ENCODE measurements at regions not wholly inside any gene's neighbourhood (a gene's known extent, or its start where the extent isn't known, plus 50 kb on each side); places are given as distances from the start of the nearest gene placed in this dataset.

- H3K4me3 ChIP-seq (ENCODE audit: low read length) = no peak overlapping the region
- no peaks in the 10 kb centered on the region for H3K9me3 ChIP-seq (ENCODE audit: control insufficient read depth, low read depth, low read length)
- H3K27ac ChIP-seq (ENCODE audit: low read length) = no peak overlapping the region
- H3K9ac ChIP-seq (ENCODE audit: low read length) = no peak overlapping the region
- no peaks in the 10 kb centered on the region for H3K4me1 ChIP-seq (ENCODE audit: control insufficient read depth, low read depth, low read length)
- no peaks in the 10 kb centered on the region for H3K27me3 ChIP-seq (ENCODE audit: control insufficient read depth, insufficient read depth, low read length)
- H3K36me3 ChIP-seq (ENCODE audit: control insufficient read depth, low read depth, low read length) = no peaks in the 10 kb centered on the region
These were observed 333.4 kb downstream of the BCKDHB start for GRCh38 chr6:80439721-80440470.

- Histone ChIP-seq H3K4me3 (ENCODE audit: low read length) (no peak overlapping the region), H3K4me1 (ENCODE audit: control insufficient read depth, low read depth, low read length) (peaks cover 1% of the 10 kb centered on the region), H3K27me3 (ENCODE audit: control insufficient read depth, insufficient read depth, low read length) (no peaks in the 10 kb centered on the region), H3K9ac (ENCODE audit: low read length) (no peak overlapping the region), H3K27ac (ENCODE audit: low read length) (no peak overlapping the region), H3K9me3 (ENCODE audit: control insufficient read depth, low read depth, low read length) (no peaks in the 10 kb centered on the region), H3K36me3 (ENCODE audit: control insufficient read depth, low read depth, low read length) (no peaks in the 10 kb centered on the region)
These were observed 332.3 kb downstream of the BCKDHB start for GRCh38 chr6:80438772-80439171.

GRCh38 chr6:80437801-80438200, 331.3 kb downstream of the BCKDHB start:
- no peak overlapping the region for H3K9ac ChIP-seq (ENCODE audit: low read length)
- no peak overlapping the region for H3K4me3 ChIP-seq (ENCODE audit: low read length)
- no peaks in the 10 kb centered on the region for H3K27me3 ChIP-seq (ENCODE audit: control insufficient read depth, insufficient read depth, low read length)
- peaks cover 4% of the 10 kb centered on the region for H3K4me1 ChIP-seq (ENCODE audit: control insufficient read depth, low read depth, low read length)
- H3K27ac ChIP-seq (ENCODE audit: low read length) = no peak overlapping the region
- no peaks in the 10 kb centered on the region for H3K36me3 ChIP-seq (ENCODE audit: control insufficient read depth, low read depth, low read length)
- no peaks in the 10 kb centered on the region for H3K9me3 ChIP-seq (ENCODE audit: control insufficient read depth, low read depth, low read length)

- Histone ChIP-seq H3K36me3 (ENCODE audit: control insufficient read depth, low read depth, low read length) (no peaks in the 10 kb centered on the region), H3K27ac (ENCODE audit: low read length) (no peak overlapping the region), H3K27me3 (ENCODE audit: control insufficient read depth, insufficient read depth, low read length) (no peaks in the 10 kb centered on the region), H3K4me1 (ENCODE audit: control insufficient read depth, low read depth, low read length) (peaks cover 4% of the 10 kb centered on the region), H3K9ac (ENCODE audit: low read length) (no peak overlapping the region), H3K9me3 (ENCODE audit: control insufficient read depth, low read depth, low read length) (no peaks in the 10 kb centered on the region), H3K4me3 (ENCODE audit: low read length) (no peak overlapping the region)
These were observed 330.8 kb downstream of the BCKDHB start for GRCh38 chr6:80437221-80437620.

GRCh38 chr6:80436663-80437062, 330.2 kb downstream of the BCKDHB start:
- no peaks in the 10 kb centered on the region for H3K27me3 ChIP-seq (ENCODE audit: control insufficient read depth, insufficient read depth, low read length)
- peaks cover 4% of the 10 kb centered on the region for H3K4me1 ChIP-seq (ENCODE audit: control insufficient read depth, low read depth, low read length)
- H3K9me3 ChIP-seq (ENCODE audit: control insufficient read depth, low read depth, low read length) = no peaks in the 10 kb centered on the region
- H3K9ac ChIP-seq (ENCODE audit: low read length) = no peak overlapping the region
- H3K4me3 ChIP-seq (ENCODE audit: low read length) = no peak overlapping the region
- no peaks in the 10 kb centered on the region for H3K36me3 ChIP-seq (ENCODE audit: control insufficient read depth, low read depth, low read length)
- H3K27ac ChIP-seq (ENCODE audit: low read length) = no peak overlapping the region

GRCh38 chr6:80435457-80435856, 329.0 kb downstream of the BCKDHB start:
- H3K36me3 ChIP-seq (ENCODE audit: control insufficient read depth, low read depth, low read length) = no peaks in the 10 kb centered on the region
- H3K27me3 ChIP-seq (ENCODE audit: control insufficient read depth, insufficient read depth, low read length) = no peaks in the 10 kb centered on the region

GRCh38 chr6:80434691-80435350, 328.4 kb downstream of the BCKDHB start:
- Histone ChIP-seq H3K9me3 (ENCODE audit: control insufficient read depth, low read depth, low read length) (no peaks in the 10 kb centered on the region), H3K27ac (ENCODE audit: low read length) (no peak overlapping the region), H3K36me3 (ENCODE audit: control insufficient read depth, low read depth, low read length) (no peaks in the 10 kb centered on the region), H3K4me1 (ENCODE audit: control insufficient read depth, low read depth, low read length) (peaks cover 4% of the 10 kb centered on the region), H3K27me3 (ENCODE audit: control insufficient read depth, insufficient read depth, low read length) (no peaks in the 10 kb centered on the region), H3K9ac (ENCODE audit: low read length) (no peak overlapping the region), H3K4me3 (ENCODE audit: low read length) (no peak overlapping the region)

More at GRCh38 chr6:80435457-80435856, 329.0 kb downstream of the BCKDHB start:
- Histone ChIP-seq H3K4me1 (ENCODE audit: control insufficient read depth, low read depth, low read length) (peaks cover 4% of the 10 kb centered on the region), H3K9ac (ENCODE audit: low read length) (no peak overlapping the region), H3K4me3 (ENCODE audit: low read length) (no peak overlapping the region), H3K27ac (ENCODE audit: low read length) (no peak overlapping the region), H3K9me3 (ENCODE audit: control insufficient read depth, low read depth, low read length) (no peaks in the 10 kb centered on the region)

GRCh38 chr6:80433673-80434025, 327.2 kb downstream of the BCKDHB start:
- Histone ChIP-seq H3K36me3 (ENCODE audit: control insufficient read depth, low read depth, low read length) (no peaks in the 10 kb centered on the region), H3K4me1 (ENCODE audit: control insufficient read depth, low read depth, low read length) (peaks cover 4% of the 10 kb centered on the region), H3K27ac (ENCODE audit: low read length) (no peak overlapping the region), H3K9ac (ENCODE audit: low read length) (no peak overlapping the region), H3K4me3 (ENCODE audit: low read length) (no peak overlapping the region), H3K27me3 (ENCODE audit: control insufficient read depth, insufficient read depth, low read length) (no peaks in the 10 kb centered on the region), H3K9me3 (ENCODE audit: control insufficient read depth, low read depth, low read length) (no peaks in the 10 kb centered on the region)

- Histone ChIP-seq H3K27ac (ENCODE audit: low read length) (no peak overlapping the region), H3K36me3 (ENCODE audit: control insufficient read depth, low read depth, low read length) (no peaks in the 10 kb centered on the region), H3K9me3 (ENCODE audit: control insufficient read depth, low read depth, low read length) (no peaks in the 10 kb centered on the region), H3K4me1 (ENCODE audit: control insufficient read depth, low read depth, low read length) (peaks cover 4% of the 10 kb centered on the region), H3K4me3 (ENCODE audit: low read length) (no peak overlapping the region), H3K27me3 (ENCODE audit: control insufficient read depth, insufficient read depth, low read length) (no peaks in the 10 kb centered on the region), H3K9ac (ENCODE audit: low read length) (no peak overlapping the region)
These were observed 326.7 kb downstream of the BCKDHB start for GRCh38 chr6:80433010-80433672.

- no peaks in the 10 kb centered on the region for H3K9me3 ChIP-seq (ENCODE audit: control insufficient read depth, low read depth, low read length)
- no peak overlapping the region for H3K9ac ChIP-seq (ENCODE audit: low read length)
- H3K36me3 ChIP-seq (ENCODE audit: control insufficient read depth, low read depth, low read length) = no peaks in the 10 kb centered on the region
- H3K4me1 ChIP-seq (ENCODE audit: control insufficient read depth, low read depth, low read length) = no peaks in the 10 kb centered on the region
- H3K27ac ChIP-seq (ENCODE audit: low read length) = no peak overlapping the region
- no peaks in the 10 kb centered on the region for H3K27me3 ChIP-seq (ENCODE audit: control insufficient read depth, insufficient read depth, low read length)
- H3K4me3 ChIP-seq (ENCODE audit: low read length) = no peak overlapping the region
These were observed 318.8 kb downstream of the BCKDHB start for GRCh38 chr6:80425089-80425823.

GRCh38 chr6:80411486-80411885, 305.0 kb downstream of the BCKDHB start:
- Histone ChIP-seq H3K4me3 (ENCODE audit: low read length) (no peak overlapping the region), H3K27me3 (ENCODE audit: control insufficient read depth, insufficient read depth, low read length) (no peaks in the 10 kb centered on the region), H3K9me3 (ENCODE audit: control insufficient read depth, low read depth, low read length) (no peaks in the 10 kb centered on the region), H3K27ac (ENCODE audit: low read length) (no peak overlapping the region), H3K9ac (ENCODE audit: low read length) (no peak overlapping the region), H3K36me3 (ENCODE audit: control insufficient read depth, low read depth, low read length) (no peaks in the 10 kb centered on the region), H3K4me1 (ENCODE audit: control insufficient read depth, low read depth, low read length) (no peaks in the 10 kb centered on the region)

Measured in iPS-18a (cell line).